ENCODE measurements at regions not wholly inside any gene's neighbourhood (a gene's known extent, or its start where the extent isn't known, plus 50 kb on each side); places are given as distances from the start of the nearest gene placed in this dataset.

DNA sequence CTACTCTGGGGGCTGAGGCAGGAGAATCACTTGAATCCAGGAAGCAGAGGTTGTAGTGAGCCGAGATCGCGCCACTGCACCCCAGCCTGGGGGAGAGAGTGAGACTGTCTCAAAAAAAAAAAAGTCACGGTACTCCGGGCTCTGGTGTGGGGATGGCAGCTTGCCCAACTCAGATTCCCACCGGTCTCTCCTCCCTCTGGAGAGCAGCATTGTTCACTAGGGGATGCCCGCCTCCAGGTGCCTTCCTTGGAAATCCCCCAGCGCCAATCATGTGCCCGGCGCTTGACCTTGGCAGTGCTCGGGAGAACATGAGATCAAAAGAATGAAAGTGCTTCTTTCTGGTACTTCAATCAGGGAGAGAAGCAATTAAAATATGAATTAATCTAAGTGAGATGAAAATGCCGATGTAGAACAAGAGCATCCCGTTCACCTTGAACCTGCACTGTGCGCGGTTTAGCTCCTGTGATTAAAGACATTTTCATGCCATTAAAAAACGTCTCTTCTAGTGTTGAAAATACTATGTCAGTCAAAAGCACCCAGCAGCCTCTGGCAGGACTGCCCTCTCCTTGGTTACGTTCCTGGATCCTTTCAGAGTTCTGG lies 1127.3 kb upstream of the AUTS2 start:
- DNase-seq (ENCODE audit: low read depth): no peak
- TF ChIP-seq, protein P1, sequence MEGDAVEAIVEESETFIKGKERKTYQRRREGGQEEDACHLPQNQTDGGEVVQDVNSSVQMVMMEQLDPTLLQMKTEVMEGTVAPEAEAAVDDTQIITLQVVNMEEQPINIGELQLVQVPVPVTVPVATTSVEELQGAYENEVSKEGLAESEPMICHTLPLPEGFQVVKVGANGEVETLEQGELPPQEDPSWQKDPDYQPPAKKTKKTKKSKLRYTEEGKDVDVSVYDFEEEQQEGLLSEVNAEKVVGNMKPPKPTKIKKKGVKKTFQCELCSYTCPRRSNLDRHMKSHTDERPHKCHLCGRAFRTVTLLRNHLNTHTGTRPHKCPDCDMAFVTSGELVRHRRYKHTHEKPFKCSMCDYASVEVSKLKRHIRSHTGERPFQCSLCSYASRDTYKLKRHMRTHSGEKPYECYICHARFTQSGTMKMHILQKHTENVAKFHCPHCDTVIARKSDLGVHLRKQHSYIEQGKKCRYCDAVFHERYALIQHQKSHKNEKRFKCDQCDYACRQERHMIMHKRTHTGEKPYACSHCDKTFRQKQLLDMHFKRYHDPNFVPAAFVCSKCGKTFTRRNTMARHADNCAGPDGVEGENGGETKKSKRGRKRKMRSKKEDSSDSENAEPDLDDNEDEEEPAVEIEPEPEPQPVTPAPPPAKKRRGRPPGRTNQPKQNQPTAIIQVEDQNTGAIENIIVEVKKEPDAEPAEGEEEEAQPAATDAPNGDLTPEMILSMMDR (IDR thresholded peaks at IDR 0.05; ENCODE audit: control insufficient read depth, insufficient read depth, low read depth, low read length, missing control alignments): no peak
- H3K4me3 ChIP-seq (ENCODE audit: control insufficient read depth, low read depth, low read length): no peak overlapping the region

DNA sequence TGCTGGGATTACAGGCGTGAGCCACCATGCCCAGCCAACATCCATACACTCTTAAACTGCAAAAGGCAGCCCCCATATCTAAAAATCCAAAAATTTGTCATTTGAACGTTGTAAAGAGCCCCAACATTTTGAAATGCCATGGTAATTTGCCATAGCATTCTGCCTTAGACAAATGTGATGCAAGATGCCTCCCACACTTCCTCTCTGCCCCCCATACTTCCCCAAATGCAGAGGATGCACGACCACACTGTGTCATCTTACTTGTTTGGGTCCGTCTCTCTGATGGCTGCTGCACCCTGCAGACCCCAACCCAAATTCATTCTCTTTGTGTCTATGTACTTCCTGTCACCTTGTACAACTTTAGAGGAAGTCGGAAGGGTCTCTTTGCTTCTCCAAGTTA lies 1125.6 kb upstream of the AUTS2 start:
- TF ChIP-seq, protein P1 (IDR thresholded peaks at IDR 0.05; ENCODE audit: control insufficient read depth, insufficient read depth, low read depth, low read length, missing control alignments): no peak
- DNase-seq (ENCODE audit: low read depth): no peak
- no peak overlapping the region for H3K4me3 ChIP-seq (ENCODE audit: control insufficient read depth, low read depth, low read length)

GRCh38 chr7:68474661-68475216 lies 1123.5 kb upstream of the AUTS2 start:
- H3K4me3 ChIP-seq (ENCODE audit: control insufficient read depth, low read depth, low read length): no peak overlapping the region
- TF ChIP-seq, protein P1 (IDR thresholded peaks at IDR 0.05; ENCODE audit: control insufficient read depth, insufficient read depth, low read depth, low read length, missing control alignments): no peak
- no peak for DNase-seq (ENCODE audit: low read depth)

DNA sequence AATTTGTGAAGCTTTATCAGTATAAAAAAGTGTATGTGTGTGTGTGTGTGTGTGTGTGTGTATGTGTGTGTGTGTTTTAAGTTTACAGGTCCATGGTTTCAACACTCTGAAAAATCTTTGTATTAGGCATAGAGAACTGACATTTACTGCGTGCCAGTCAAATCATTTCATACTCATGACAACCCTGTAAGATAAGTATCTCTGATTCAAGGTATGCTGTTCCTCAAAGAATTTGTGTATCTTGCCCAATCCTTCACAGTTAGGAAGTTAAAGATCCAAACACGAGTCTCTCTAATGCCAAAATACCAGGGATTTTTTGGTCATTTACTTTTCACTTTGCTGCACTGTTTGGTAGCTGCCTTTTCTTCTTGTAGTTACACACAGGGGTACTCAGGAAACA lies 1121.3 kb upstream of the AUTS2 start:
- TF ChIP-seq, protein P1 (IDR thresholded peaks at IDR 0.05; ENCODE audit: control insufficient read depth, insufficient read depth, low read depth, low read length, missing control alignments): no peak
- no peak overlapping the region for H3K4me3 ChIP-seq (ENCODE audit: control insufficient read depth, low read depth, low read length)
- no peak for DNase-seq (ENCODE audit: low read depth)

DNA sequence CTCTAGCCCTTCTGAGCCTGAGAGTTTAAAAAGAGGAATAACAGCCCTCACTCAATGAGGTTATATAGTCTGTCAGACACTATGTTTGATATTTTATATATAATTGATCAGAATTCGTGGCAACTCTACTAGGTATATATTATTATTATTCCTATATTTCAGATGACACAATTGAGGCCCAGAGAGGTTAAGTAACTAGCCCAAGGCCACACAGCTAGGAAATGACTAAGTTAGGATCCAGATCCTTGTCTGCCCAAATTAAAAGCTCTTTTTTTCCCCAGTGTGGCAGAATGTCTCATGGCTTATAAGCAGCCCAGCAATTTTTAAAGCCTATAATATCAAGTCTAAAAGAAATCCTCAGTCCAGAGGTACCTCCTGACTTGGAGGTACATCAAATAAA lies 1119.9 kb upstream of the AUTS2 start:
- TF ChIP-seq, protein P1 (IDR thresholded peaks at IDR 0.05; ENCODE audit: control insufficient read depth, insufficient read depth, low read depth, low read length, missing control alignments): no peak
- DNase-seq (ENCODE audit: low read depth): no peak
- no peak overlapping the region for H3K4me3 ChIP-seq (ENCODE audit: control insufficient read depth, low read depth, low read length)

- H3K4me3 ChIP-seq (ENCODE audit: control insufficient read depth, low read depth, low read length): no peak overlapping the region
- TF ChIP-seq, protein P1 (IDR thresholded peaks at IDR 0.05; ENCODE audit: control insufficient read depth, insufficient read depth, low read depth, low read length, missing control alignments): no peak
- no peak for DNase-seq (ENCODE audit: low read depth)
Observed at GRCh38 chr7:68482800-68483199, 1115.5 kb upstream of the AUTS2 start.
